Rectal smooth muscle tissue (tissue), 1 donor: ENCODE measurements at regions not wholly inside any gene's neighbourhood (a gene's known extent, or its start where the extent isn't known, plus 50 kb on each side); places are given as distances from the start of the nearest gene placed in this dataset.
A peak's percentile ranks its signal among the peaks of the same experiment; 100 is the strongest.

Experiments used
- H3K27ac ChIP-seq: one replicate; pipeline ENCODE4 v1.7.0; 2013; ENCODE audit warnings: low read depth, low read length, inconsistent platforms
- H3K27me3 ChIP-seq: one replicate; pipeline ENCODE4 v1.7.0; 2013; ENCODE audit warnings: low read length; ENCODE audit not compliant: control insufficient read depth, insufficient read depth
- H3K36me3 ChIP-seq: one replicate; pipeline ENCODE4 v1.7.0; 2013; ENCODE audit warnings: low read length; ENCODE audit not compliant: control insufficient read depth, insufficient read depth
- H3K4me1 ChIP-seq: one replicate; pipeline ENCODE4 v1.7.0; 2013; ENCODE audit warnings: low read length; ENCODE audit not compliant: control insufficient read depth, insufficient read depth
- H3K4me3 ChIP-seq: one replicate; pipeline ENCODE4 v1.7.0; 2013; ENCODE audit warnings: low read length
- H3K9ac ChIP-seq: one replicate; pipeline ENCODE4 v1.7.0; 2013; ENCODE audit warnings: low read length

DNA sequence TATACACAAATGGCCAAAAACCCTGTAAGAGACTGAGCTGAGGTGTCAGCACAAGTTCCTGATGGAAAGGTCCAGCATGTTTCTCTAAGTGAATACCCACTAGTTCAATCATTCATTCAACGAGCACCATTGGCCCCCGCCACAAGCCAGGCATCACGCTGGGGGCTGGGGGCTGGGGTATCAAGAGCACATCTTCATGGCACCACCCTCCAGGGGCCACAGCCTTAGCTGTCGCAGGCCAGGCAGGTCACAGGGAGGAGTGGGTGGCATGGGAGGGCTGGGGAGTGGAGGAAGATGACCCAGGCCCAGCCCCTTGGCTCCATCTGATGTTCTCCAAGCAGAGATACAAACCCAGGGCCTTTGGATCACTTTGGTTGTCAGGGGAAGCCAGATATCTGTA lies 97.9 kb downstream of the ACKR3 start:
- Histone ChIP-seq H3K36me3 (no peaks in the 10 kb centered on the region), H3K9ac (no peak overlapping the region), H3K4me1 (peaks cover 14% of the 10 kb centered on the region), H3K27me3 (no peaks in the 10 kb centered on the region), H3K4me3 (no peak overlapping the region), H3K27ac (no peak overlapping the region)

DNA sequence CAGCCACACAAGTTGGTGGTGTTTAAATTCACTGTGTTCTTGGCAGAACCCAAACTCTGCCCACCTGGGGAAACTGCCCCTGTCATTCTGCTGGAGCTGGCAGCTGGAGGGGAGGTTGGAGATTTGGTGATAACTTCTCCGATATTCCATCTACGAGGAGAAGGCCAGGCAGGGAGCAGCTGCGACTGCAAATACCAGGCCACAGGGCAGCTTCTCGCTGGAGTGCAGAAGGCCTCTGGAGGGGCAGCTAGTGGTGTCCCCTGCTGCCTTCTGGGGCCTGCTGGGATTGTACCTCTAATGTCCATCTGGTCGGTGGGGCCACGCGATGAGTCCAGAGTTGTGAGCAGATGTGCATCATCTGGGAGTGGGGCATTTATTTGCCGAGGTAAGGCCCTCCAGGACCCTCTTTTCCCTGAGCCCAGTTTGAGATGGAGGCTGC lies 98.9 kb downstream of the ACKR3 start:
- Histone ChIP-seq H3K27me3 (no peaks in the 10 kb centered on the region), H3K4me3 (no peak overlapping the region), H3K4me1 (peaks cover 4% of the 10 kb centered on the region), H3K9ac (no peak overlapping the region), H3K27ac (no peak overlapping the region), H3K36me3 (no peaks in the 10 kb centered on the region)

DNA sequence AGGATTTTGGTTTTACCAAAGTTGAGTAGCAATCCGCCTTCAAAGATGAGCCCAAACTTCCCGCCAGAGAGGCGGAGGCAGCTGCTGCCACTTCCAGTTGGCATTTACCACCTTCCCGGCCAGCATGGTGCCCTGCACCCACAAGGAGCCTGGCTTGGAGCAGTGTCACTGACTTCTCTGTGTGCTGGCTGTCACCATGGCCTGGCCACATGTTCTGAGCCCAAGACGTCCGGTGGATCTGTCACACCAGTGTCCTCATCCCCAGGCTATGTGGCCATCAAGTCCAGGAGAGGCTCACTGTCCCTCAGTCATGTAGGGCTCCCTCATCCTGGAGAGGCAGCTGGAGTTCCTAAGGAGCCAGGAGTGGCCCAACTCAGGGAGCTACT lies 100.6 kb downstream of the ACKR3 start:
- Histone ChIP-seq H3K9ac (no peak overlapping the region), H3K36me3 (no peaks in the 10 kb centered on the region), H3K4me3 (no peak overlapping the region), H3K27me3 (no peaks in the 10 kb centered on the region), H3K27ac (peak overlapping the region; percentile 65), H3K4me1 (no peaks in the 10 kb centered on the region)

DNA sequence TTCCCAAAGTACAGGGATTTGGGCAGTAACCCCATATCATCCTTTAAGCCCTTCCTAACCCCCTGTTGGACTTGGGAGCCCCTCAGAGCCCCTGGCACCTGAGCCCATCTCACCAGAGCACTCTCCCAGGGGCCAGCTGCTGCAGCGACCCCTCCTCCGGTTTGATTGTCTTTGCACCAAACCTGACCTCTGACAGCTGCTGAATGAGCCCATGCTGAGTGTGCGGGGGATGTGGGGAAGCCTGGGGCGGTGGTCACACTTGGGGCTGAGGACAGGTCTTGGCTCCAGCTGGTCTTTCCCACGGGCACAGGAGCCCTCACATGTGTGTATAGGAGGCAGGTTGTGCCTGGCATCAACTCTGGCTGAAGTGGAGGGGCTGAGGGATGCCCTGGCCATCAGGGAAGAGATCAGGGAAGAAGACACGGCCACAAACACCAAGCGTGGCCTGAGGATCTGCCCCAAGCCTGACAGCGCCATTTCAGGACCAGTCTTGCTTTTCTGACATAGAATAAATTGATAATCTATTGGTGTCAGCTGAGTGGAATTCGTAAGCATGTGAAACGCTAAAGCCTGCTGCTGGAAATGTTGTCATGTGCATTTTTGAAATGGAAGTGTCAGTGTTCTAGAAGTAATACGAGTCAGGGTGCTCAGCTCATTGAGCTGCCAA lies 102.4 kb downstream of the ACKR3 start:
- no peaks in the 10 kb centered on the region for H3K36me3 ChIP-seq
- H3K9ac ChIP-seq = no peak overlapping the region
- H3K27me3 ChIP-seq = no peaks in the 10 kb centered on the region
- no peaks in the 10 kb centered on the region for H3K4me1 ChIP-seq
- no peak overlapping the region for H3K27ac ChIP-seq
- no peak overlapping the region for H3K4me3 ChIP-seq

DNA sequence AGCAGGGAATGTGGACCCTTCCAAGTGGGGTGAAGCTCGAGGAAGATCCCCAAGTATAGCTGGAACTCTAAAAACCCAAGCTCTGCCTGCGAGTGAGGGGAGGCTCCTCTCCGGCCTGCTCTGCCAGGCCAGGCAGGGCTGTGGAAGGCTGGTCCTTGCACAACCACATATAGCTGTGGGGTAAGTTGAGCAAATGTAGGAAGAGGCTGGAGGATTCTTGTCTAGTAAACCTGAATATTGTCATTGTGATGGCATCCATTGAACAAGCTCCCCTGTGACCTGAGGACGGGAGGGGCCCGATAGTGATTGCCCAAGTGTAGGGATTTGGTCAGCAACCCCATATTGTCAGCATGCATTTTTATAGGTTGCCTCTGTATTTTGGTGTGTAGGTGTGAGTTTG lies 103.0 kb downstream of the ACKR3 start:
- Histone ChIP-seq H3K36me3 (no peaks in the 10 kb centered on the region), H3K9ac (no peak overlapping the region), H3K4me1 (no peaks in the 10 kb centered on the region), H3K27me3 (no peaks in the 10 kb centered on the region), H3K27ac (no peak overlapping the region), H3K4me3 (no peak overlapping the region)

DNA sequence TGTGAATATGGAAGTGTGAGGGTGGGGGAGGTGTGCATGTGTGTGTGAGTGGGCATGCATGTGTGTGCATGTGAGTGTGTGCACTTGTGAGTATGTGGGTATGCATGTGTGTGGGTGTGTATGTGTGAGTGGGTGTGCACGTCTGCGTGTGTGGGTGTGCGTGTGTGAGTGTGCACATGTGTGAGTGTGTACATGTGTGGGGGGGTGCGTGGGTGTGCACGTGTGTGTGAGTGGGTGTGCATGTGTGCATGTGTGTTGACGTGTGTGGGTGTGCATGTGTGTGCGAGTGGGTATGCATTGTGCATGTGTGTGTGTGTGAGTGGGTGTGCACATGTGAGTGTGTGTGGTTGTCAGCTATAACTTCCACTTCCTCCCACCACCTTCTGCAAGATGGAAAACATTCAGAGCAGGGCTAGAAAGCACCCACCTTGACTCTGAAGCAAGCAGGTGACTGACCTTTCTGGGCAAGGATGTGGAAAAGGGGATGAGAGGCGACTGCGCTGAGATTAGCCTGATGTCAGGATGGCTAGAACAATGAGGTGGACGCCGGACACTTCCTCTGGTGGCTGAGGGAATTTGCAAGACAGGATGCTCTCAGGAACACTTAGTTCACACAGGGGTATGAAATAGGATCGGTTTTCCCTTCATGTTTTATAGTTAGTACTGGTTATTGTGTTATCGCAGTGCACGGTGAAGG lies 103.6 kb downstream of the ACKR3 start:
- H3K27ac ChIP-seq = no peak overlapping the region
- H3K27me3 ChIP-seq = no peaks in the 10 kb centered on the region
- no peaks in the 10 kb centered on the region for H3K4me1 ChIP-seq

DNA sequence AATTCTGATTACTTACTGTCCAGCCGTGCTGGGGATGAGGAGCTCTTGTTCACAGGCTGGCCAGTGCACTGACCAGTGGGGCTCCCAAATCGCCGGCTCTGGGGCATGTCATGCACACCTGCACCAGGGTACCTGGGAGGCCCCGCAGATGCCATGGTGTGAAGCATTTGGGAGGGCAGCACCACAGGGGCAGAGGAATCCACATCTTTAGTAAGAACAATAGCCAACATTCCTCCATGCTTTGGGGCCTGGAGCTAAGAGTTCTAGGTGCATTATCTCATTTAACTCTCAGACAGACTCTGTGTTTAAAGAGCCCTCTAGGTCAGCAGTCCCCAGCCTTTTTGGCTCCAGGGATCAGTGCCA lies 104.2 kb downstream of the ACKR3 start:
- no peak overlapping the region for H3K4me3 ChIP-seq
- no peak overlapping the region for H3K27ac ChIP-seq
- no peaks in the 10 kb centered on the region for H3K4me1 ChIP-seq
- H3K36me3 ChIP-seq = no peaks in the 10 kb centered on the region
- no peak overlapping the region for H3K9ac ChIP-seq
- H3K27me3 ChIP-seq = no peaks in the 10 kb centered on the region

More for the DNA sequence above, 103.6 kb downstream of the ACKR3 start:
- Histone ChIP-seq H3K36me3 (no peaks in the 10 kb centered on the region), H3K9ac (no peak overlapping the region), H3K4me3 (no peak overlapping the region)

DNA sequence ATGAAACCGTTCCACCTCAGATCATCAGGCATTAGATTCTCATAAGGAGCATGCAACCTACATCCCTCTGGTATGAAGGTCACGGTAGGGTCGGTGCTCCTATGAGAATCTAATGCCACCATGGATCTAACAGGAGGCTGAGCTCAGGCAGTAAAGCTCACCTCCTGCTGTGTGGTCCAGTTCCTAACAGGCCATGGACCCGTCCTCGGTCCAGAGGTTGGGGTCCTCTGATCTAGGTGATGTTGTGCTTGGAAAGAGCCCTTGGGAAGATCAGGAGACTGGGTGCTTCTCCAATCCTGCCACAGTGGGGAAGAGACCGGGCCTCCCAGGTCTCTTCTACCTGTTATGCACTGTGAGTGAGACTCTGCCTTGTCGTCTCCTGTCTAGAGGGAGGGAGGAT lies 104.6 kb downstream of the ACKR3 start:
- H3K9ac ChIP-seq = no peak overlapping the region
- H3K4me3 ChIP-seq = no peak overlapping the region
- H3K27ac ChIP-seq = no peak overlapping the region
- H3K36me3 ChIP-seq = no peaks in the 10 kb centered on the region
- no peaks in the 10 kb centered on the region for H3K27me3 ChIP-seq
- H3K4me1 ChIP-seq = no peaks in the 10 kb centered on the region

DNA sequence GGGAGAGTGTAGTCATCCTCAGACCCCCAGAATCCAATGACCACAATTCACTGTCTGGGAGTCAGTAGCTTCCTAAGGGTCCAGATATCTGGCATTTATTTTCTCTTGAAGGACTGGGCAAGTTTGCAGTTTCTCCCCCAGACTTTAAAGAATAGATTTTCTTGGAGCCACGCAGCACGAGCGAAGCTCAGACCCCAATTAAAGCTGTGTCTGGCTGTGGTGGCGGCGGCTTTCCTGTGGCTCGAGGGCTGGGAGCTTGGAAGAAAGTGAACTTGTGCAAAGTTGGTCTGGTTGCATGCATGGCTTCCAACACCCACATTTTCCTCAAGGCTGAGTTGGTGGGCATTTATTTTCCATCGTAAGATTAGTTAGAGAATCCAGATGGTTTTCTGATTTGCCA lies 105.0 kb downstream of the ACKR3 start:
- H3K27ac ChIP-seq = no peak overlapping the region
- no peaks in the 10 kb centered on the region for H3K27me3 ChIP-seq
- no peak overlapping the region for H3K4me3 ChIP-seq
- no peaks in the 10 kb centered on the region for H3K36me3 ChIP-seq
- no peak overlapping the region for H3K9ac ChIP-seq
- no peaks in the 10 kb centered on the region for H3K4me1 ChIP-seq

DNA sequence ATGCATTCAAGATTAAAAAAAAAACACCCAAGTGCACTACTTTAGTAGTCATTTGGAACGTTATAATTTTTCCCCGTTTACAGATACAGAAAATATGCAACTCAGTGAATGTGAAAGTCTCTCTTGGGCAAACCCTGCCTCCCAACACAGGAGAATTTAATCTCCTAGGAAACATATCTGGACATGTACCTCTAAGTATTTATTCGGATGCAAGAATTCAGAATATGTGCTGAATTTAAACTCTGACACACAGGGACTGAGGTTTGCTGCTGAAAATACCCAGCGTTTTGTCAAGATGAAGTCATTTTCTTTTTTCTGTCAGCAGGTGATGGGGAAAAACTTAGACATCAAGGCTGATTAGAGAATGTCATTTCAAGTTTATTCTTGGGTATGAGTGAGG lies 105.4 kb downstream of the ACKR3 start:
- Histone ChIP-seq H3K4me3 (no peak overlapping the region), H3K4me1 (no peaks in the 10 kb centered on the region), H3K27me3 (no peaks in the 10 kb centered on the region), H3K36me3 (no peaks in the 10 kb centered on the region), H3K9ac (no peak overlapping the region), H3K27ac (no peak overlapping the region)

DNA sequence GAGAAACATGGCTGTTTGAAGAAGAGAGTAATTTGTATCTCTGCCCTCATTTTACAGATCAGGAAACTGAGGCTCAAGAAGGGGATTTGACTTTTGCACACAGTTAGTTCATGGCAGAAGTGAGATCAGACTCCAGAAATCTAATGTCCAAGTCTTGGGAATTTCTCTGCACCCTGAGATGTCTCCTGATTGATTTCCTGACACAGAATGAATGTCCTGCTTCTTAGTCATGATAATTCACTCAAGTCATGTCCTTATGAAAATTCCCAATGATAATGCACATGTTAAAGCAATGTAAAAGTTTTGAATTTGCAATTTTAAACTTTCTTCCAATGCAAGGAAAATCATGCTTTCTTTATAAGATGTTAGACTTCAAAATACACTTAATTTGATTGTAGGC lies 105.9 kb downstream of the ACKR3 start:
- no peaks in the 10 kb centered on the region for H3K4me1 ChIP-seq
- H3K36me3 ChIP-seq = no peaks in the 10 kb centered on the region
- H3K27me3 ChIP-seq = no peaks in the 10 kb centered on the region
- H3K4me3 ChIP-seq = no peak overlapping the region
- H3K9ac ChIP-seq = no peak overlapping the region
- no peak overlapping the region for H3K27ac ChIP-seq

DNA sequence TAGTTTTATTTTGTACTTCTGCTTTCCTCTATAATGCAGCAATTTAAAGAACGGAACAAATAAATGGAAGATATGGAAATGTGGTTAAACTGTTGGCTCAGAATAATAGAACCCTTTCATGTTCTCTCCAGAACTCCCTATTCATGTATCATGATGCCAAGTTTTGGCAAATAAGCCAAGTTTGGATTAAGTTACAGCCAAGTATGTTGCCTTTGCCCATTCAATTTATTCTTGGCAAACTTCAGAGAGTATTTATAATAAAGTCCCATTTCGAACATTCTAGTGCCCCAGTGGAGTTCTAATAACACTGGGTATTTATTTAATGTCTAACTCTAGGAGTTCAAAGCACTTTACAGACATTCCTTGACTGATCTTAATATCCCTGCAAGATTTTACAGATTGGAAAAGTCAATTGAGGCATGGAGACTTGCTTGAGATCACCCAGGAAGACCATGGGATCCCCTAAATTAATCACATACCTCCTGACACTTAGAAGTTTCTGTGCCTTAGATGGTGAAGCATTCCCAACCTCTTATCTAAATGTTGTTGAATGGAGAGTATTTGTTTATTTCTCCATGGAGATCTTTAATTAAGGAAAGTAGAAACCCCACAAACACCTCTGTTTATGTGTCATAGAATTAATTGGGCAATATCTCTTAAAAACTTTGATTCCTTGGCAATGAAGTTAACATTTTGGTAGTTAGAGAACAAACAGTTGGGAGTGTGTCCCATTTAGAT lies 106.7 kb downstream of the ACKR3 start:
- Histone ChIP-seq H3K4me1 (no peaks in the 10 kb centered on the region), H3K27me3 (no peaks in the 10 kb centered on the region), H3K27ac (peak overlapping the region; percentile 3), H3K4me3 (no peak overlapping the region), H3K36me3 (no peaks in the 10 kb centered on the region), H3K9ac (no peak overlapping the region)
